ENCODE measurements at regions not wholly inside any gene's neighbourhood (a gene's known extent, or its start where the extent isn't known, plus 50 kb on each side); places are given as distances from the start of the nearest gene placed in this dataset.

DNA sequence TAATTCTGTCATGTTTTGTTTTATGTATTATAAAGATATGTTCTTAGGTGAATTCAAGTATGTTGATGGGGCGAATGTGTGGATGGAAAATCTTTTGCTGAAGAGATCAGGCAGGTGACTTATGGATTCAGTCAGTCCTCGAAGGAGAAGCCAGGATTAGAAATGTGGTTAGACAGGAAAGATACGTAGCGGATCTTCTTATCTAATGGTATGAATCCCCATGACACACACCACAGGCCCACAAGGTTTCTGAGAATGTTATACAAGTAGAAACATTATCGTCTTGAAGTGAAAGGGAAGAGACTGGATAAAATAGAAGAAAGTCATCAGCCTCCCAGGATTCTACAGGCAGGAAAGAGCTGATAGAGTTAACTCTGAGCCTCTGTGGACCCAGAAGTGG is 69.0 kb upstream of the RFXAP start:
- DNase-seq: no peak

DNA sequence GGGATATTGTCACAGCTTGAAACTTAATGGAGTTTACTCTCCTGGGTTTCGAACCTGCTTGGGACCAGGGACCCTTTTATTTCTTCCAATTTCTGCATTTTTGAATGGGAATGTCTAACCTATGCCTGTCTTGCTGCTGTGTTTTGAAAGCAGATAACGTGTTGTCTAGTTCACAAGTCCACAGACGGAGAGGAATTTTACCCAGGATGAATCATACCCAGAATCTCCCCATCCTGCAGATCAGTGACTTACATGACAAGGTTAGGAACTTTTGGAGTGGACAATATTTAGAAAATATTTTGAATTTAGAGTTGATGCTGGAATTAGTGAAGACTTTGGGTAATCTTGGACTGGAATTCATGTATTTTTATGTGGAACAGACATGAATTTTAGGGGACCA is 68.6 kb upstream of the RFXAP start:
- DNase-seq: no peak

DNA sequence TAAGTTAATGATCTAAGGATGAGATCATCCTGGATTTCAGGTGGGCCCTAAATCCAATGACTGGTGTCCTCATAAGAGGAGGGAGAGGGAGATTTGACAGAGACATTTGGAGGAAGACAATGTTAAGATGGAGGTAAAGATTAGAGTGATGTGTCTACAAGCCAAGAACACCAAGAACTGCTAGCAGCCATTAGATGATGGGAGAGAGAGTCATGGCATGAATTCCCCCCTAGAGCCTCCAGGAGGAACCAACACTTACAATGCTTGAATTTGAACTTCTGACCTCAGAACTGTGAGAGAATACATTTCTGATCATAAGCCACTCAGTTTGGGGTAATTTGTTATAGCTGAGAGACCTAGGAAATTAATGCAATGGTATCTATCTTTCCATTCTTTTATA is 68.1 kb upstream of the RFXAP start:
- DNase-seq: no peak

DNA sequence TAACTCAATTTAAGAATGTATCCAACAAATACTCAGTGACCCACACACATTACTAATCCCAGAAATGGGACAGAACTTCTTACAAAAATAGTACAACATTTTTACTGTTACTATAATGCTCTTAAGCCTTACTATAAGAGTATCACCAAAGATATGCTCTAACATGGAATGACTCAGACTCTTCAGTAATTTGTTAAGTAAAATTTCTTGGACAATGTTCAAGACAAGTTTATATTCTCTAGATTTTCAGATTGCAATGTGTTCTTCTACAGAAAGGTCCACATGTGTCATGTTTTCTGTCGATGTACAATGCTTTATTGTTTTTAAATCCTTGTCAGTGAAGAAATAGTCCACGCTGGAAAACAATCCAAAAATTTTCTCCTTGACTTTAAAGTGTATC is 66.3 kb upstream of the RFXAP start:
- DNase-seq: no peak

DNA sequence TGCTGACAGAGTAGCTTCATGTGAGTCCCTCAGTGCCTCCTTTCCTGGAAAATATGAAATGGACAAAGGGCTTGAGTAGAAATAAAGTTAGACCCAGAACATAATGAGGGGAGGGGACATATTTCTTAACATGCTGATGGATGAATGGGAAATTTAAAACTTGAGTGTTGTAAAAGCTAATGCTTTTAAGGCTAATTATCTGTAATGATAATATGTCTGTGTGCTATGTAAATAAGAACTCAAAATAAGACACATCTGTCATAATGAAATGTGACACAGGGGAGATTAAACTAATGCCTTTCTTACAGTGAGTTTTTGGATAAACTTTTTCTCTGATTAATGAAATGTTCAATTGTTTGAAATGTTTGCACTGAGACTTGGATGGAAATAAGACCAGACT is 65.8 kb upstream of the RFXAP start:
- no peak for DNase-seq

DNA sequence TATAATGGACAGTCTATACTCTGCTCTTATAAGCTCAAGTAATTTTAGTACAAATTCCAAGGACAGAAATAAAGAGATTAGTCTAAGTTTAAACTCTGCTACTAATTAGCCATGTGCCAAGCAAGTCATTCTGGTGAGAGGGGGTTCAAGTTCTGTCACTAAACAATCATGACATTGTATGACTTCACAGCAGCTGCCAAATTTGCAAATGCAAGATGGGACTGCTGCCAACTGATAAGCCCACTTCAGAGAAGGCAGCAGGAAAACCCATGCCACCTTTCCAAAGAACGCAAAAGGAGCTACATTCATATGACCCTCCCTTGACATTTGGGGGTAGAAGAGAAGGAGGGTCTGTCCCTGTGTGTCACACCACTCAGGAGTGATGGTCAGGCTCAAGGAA is 60.7 kb upstream of the RFXAP start:
- DNase-seq: peak; percentile 34 to 58

DNA sequence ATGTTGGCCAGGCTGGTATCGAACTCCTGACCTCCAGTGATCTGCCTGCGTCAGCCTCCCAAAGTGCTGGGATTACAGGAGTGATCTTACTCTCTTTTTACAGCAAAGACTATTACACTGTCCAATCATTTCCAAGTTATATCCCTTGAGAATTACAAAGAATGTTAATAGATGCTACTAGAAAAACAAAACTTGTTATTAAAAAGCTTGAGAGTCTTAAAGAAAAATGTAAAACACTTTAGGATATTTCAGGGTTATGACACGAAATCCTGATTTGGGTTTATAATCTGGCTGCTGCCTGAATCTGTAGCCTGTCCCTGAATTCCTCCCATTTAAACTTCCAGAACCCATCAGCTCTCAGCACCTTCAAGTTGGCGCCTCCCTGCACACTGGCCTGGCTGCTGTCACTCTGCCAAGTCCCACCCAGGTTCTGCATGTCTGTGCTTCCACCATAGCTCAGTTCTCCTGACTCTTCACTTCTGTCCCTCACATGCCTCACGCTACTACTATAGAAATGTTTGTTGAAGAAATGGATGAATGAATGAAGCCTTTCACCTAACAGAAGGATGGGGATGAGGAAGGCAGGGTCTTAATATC is 55.8 kb upstream of the RFXAP start:
- no peak for DNase-seq

DNA sequence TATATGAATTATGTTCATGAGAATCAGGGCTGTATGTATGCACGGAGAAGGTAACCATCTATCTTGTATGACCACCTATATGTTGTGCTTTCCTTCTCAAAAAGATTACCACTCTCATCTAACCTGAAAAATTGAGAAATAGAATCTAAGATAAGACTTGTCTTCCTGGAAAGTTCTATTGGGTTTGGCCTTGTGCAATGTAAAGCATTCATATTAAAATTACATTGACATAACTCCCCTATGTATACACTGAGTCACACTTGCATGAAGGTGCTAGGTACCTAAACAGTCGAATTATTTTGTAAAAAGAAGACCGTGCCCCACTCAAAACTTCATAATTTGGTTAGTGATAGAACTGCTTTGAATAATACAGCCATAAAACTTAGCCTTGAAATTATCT is 54.5 kb upstream of the RFXAP start:
- no peak for DNase-seq

DNA sequence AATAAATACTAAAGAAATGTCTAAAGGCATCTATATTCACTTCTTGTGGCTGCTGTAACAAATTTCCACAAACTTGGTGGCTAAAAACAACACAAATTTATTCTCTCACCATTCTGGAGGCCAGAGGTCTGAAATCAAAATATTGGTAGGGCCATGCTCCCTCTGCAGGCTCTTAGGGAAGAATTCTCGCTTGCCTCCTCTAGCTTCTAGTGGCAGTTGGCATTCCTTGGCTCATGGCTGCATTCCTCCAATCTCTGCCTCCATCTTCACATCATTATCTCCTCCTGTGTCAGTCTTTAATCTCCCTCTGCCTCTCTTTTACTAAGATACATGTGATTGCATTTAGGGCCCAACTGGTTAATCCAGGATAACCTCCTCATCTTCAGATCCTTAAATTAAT is 54.1 kb upstream of the RFXAP start:
- DNase-seq: no peak

DNA sequence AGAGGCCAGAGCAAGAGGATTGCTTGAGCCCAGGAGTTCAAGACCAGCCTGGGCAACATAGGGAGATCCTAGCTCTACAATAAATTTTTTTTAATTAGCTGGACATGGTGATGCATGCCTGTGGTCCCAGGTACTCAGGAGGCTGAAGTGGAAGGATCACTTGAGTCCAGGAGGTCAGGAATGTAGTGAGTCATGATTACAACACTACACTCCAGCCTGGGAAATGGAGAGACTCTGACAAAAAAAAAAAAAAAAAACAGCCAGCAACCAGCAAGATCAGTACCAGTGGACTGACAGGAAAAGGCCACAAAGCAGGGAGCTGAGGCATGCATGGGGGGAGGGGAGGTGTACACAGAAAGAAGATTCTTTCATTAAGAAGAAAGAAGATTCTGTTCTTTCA is 52.7 kb upstream of the RFXAP start:
- no peak for DNase-seq

DNA sequence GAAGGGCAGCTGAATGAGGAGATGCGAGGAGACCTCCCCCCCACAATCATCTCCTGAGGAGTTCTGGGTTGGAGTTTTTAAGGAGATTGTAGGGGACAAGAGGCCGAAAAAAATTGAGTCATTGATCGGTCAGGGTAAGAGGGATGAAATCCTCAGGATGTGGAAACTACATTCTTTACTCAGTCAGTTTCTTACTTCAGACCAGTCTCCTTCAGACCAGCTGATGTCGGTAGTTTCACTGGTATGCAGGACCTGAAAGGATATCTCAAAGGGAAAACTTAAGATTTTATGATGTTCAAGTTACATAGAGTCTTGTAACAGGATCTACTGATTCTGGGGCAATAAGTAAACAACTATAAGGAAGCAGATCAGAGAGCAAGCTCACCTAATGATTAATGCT is 51.7 kb upstream of the RFXAP start:
- DNase-seq: no peak

DNA sequence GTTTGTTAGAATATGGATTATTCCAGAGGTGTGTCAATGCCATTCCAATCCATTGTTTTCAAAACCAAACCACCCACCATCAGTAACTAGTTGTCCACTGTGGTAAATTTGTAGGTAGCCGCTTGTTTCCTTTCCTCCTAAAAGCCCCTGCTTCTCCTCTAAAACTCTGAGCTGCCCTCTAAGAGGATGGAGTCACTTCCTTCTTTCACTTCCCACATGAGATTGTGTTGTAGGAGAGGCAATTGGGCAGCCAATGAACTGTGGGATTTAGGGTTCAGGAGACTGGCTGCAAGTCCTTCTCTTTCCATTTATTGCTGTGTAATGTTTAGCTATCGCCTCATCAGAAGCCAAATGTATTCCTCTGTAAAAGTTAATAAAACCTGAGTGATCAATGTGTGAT is 49.9 kb upstream of the RFXAP start:
- DNase-seq: no peak

All from right lung (tissue), 2 donors.